Gastrocnemius medialis (tissue), 4 donors: ENCODE measurements at regions not wholly inside any gene's neighbourhood (a gene's known extent, or its start where the extent isn't known, plus 50 kb on each side); places are given as distances from the start of the nearest gene placed in this dataset.

ENCODE experiments used
- ATAC-seq, 2 donors: fragments of 150-250 bp; one replicate each; pipeline ENCODE4 v1.9.1; 2016
- DNase-seq, 2 donors: peaks; one replicate each; pipeline ENCODE4 v3.0.0-alpha.2; 2019
- H3K27ac ChIP-seq, 4 donors: fragments of 200-600 bp; sonication (generic); 1 replicate in 1 of 4; 2 replicates in 3 of 4; pipeline ENCODE4 v1.5.1; 2016 to 2018; ENCODE audit warnings: mild to moderate bottlenecking in 2 of 4, moderate library complexity in 1 of 4
- H3K27me3 ChIP-seq, 3 donors: fragments of 200-600 bp; sonication (generic) in 2 of 3; 1 replicate in 1 of 3; 2 replicates in 2 of 3; pipeline versions ENCODE4 v1.5.1 to v1.6.0; 2016 to 2019; ENCODE audit warnings: mild to moderate bottlenecking in 1 of 3, moderate library complexity in 1 of 3
- H3K36me3 ChIP-seq, 2 donors: fragments of 200-600 bp; sonication (generic) in 1 of 2; one replicate each; pipeline ENCODE4 v1.5.1; 2017 to 2018
- H3K4me1 ChIP-seq, 2 donors: fragments of 200-600 bp; sonication (generic) in 1 of 2; one replicate each; pipeline ENCODE4 v1.5.1; 2016 to 2017; ENCODE audit warnings: mild to moderate bottlenecking in 2 of 2
- H3K4me3 ChIP-seq, 4 donors: fragments of 200-600 bp; sonication (generic) in 3 of 4; 1 replicate in 1 of 4; 2 replicates in 3 of 4; pipeline ENCODE4 v1.5.1; 2016 to 2019; ENCODE audit warnings: mild to moderate bottlenecking in 2 of 4
- H3K9me3 ChIP-seq, 3 donors: fragments of 200-600 bp; sonication (generic) in 2 of 3; 1 replicate in 1 of 3; 2 replicates in 2 of 3; pipeline ENCODE4 v1.5.1; 2016 to 2019
- POLR2A ChIP-seq, 2 donors: fragments of 450-650 bp; IDR thresholded peaks; one replicate each; pipeline ENCODE4 v1.6.1; 2017; ENCODE audit warnings: antibody characterized with exemption in 2 of 2, mild to moderate bottlenecking in 2 of 2, moderate library complexity in 2 of 2
- in situ Hi-C, 4 donors: fragments of 200-750 bp; cut with MboI; loops; one replicate each; pipeline versions ENCODE4 v1.15.0 to v1.8.0; 2017; ENCODE audit warnings: low sequenced_read_pairs in 4 of 4
- intact Hi-C: fragments of 100-400 bp; cut with DNase I; formaldehyde crosslinking; loops from one replicate; pipeline ENCODE4 v1.15.1; 2023; ENCODE audit warnings: low total_unique reads
- TF ChIP-seq, protein P1 (sequence below), 5 experiments: fragments of 450-650 bp in 3 of 5; fragments of 200-600 bp in 2 of 5; sonication (generic) in 2 of 5; IDR thresholded peaks in 4 of 5; conservative IDR thresholded peaks in 1 of 5; 1 replicate in 4 of 5; 2 replicates in 1 of 5; pipeline ENCODE4 v1.5.1; 2016 to 2019; ENCODE audit warnings: antibody characterized with exemption in 5 of 5, mild to moderate bottlenecking in 3 of 5, moderate library complexity in 3 of 5

DNA sequence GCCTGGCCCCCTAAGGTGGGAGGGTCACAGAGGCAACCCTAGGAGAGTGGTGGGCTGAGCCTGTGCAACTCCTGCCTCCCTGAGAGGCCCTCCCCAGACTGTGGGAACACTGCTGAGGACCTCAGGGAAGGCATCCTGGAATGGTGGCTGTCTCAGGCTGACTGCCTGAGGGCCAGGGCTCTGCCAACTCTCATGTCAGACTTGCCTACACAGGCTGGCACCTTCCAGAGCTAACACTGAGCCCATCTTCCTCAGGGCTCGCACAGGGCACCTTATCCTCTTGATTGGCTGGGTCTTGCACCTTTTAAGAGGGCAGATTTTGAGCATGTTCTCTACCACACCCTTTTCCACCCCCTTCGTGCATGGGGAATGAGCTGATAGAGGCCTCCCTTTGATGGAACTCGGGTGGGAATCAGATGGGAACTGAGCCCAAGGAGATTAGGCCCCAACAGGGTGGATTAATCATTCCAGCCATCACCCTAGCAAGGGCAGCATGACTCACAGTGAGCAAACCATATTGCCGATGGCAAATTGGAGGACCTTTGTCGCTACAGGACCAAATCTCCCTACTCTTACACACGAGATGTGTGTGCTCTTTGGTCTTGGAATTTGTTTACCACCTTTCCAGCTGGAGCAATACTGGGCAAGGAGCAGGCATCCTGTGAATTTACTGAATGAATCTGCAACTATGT is 702.8 kb downstream of the VRK1 start:
- Histone ChIP-seq H3K4me1 (no peaks in the 10 kb centered on the region), H3K27ac (no peak overlapping the region), H3K4me3 (no peak overlapping the region), H3K27me3 (no peaks in the 10 kb centered on the region), H3K36me3 (no peaks in the 10 kb centered on the region), H3K9me3 (no peaks in the 10 kb centered on the region)
- in situ Hi-C loops (no loop called here), intact Hi-C loops (no loop called here)
- ATAC-seq (no peak), DNase-seq (no peak)
- TF ChIP-seq POLR2A (IDR thresholded peaks at IDR 0.05) = no peak
- TF ChIP-seq, protein P1, sequence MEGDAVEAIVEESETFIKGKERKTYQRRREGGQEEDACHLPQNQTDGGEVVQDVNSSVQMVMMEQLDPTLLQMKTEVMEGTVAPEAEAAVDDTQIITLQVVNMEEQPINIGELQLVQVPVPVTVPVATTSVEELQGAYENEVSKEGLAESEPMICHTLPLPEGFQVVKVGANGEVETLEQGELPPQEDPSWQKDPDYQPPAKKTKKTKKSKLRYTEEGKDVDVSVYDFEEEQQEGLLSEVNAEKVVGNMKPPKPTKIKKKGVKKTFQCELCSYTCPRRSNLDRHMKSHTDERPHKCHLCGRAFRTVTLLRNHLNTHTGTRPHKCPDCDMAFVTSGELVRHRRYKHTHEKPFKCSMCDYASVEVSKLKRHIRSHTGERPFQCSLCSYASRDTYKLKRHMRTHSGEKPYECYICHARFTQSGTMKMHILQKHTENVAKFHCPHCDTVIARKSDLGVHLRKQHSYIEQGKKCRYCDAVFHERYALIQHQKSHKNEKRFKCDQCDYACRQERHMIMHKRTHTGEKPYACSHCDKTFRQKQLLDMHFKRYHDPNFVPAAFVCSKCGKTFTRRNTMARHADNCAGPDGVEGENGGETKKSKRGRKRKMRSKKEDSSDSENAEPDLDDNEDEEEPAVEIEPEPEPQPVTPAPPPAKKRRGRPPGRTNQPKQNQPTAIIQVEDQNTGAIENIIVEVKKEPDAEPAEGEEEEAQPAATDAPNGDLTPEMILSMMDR (IDR thresholded peaks at IDR 0.05 in 4 of 5, conservative IDR thresholded peaks at IDR 0.05 in 1 of 5) = no peak

DNA sequence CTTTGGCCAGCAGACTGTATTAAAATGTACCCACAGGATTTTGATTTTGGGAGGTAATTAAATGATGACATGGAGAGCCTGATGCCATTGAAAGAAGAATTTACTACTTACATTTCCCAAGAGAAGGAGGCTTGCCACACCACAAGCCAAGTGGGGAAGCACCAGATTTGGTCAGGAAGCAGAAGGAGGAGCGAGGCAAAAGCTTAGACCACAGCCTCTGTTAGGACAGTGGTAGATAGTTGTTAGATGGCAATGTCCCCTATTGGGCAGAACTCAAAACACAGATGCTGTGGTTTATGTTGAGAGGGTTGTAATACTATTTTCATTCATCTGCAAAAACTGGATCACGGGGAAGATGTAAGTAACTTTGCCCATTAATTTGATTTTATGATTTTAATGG is 709.4 kb downstream of the VRK1 start:
- no peak for TF ChIP-seq POLR2A (IDR thresholded peaks at IDR 0.05)
- TF ChIP-seq, protein P1 (IDR thresholded peaks at IDR 0.05 in 4 of 5, conservative IDR thresholded peaks at IDR 0.05 in 1 of 5) = no peak
- Histone ChIP-seq H3K9me3 (no peaks in the 10 kb centered on the region), H3K27ac (no peak overlapping the region), H3K27me3 (no peaks in the 10 kb centered on the region), H3K36me3 (no peaks in the 10 kb centered on the region), H3K4me3 (no peak overlapping the region), H3K4me1 (no peaks in the 10 kb centered on the region)
- in situ Hi-C loops (no loop called here), intact Hi-C loops (no loop called here)
- DNase-seq (no peak), ATAC-seq (no peak)

DNA sequence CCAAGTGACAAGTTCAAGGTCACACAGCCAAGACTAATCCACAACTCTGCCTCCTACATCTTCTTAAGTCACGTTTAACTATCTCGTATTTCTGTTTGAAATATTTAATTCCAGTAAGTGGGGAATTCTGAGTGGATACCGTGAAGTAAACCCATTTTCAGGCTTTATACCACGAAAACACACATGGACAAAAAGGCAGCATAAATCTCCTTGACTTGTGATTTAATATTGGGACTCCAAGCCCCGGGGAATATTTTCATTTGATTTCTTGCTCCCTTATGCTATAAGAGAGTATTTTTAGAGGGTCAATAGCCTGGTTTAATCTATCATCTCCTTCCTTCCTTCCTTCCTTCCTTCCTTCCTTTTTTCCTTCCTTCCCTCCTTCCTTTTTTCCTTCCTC is 716.7 kb downstream of the VRK1 start:
- no peaks in the 10 kb centered on the region for H3K36me3 ChIP-seq
- intact Hi-C loops (no loop called here), in situ Hi-C loops (no loop called here)
- H3K4me1 ChIP-seq = no peaks in the 10 kb centered on the region
- DNase-seq (no peak), ATAC-seq (no peak)
- H3K27me3 ChIP-seq = no peaks in the 10 kb centered on the region
- no peak overlapping the region for H3K4me3 ChIP-seq
- no peak for TF ChIP-seq POLR2A (IDR thresholded peaks at IDR 0.05)
- no peaks in the 10 kb centered on the region for H3K9me3 ChIP-seq
- H3K27ac ChIP-seq = no peak overlapping the region

DNA sequence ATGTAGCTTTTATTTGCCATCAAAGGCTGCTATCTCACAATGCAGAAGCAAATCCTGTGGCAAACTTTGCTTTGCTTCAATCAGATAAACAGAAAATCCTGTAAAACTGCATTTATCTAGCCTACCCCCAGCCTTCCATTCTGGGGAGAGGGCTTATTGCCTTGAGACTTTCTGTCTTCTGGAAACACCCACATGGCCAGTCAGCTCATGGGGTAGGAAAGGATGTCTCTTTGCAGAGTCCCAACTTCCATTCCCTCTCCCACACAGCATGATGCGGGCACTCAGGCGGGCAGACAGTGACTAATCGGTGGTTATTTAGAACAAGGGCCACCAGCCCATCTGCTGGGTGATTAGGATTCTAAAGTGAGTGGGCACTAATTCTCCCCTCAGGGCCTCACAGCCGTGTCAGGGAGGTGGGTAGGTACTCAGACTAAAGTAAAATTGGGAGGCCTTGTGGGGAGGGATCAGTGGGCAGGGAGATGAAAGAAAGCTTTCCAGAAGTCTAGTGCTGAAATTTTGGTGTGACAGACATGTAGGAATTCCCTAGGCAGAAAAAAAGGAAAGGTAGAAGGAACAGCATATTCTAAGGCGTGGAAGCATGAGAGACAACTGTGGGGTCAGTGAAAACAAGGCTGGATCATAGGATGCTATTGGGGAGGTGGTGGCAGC is 720.5 kb downstream of the VRK1 start:
- DNase-seq = no peak
- H3K4me1 ChIP-seq = no peaks in the 10 kb centered on the region
- intact Hi-C loops (no loop called here), in situ Hi-C loops (no loop called here)
- H3K27ac ChIP-seq = no peak overlapping the region
- no peaks in the 10 kb centered on the region for H3K9me3 ChIP-seq
- H3K27me3 ChIP-seq = no peaks in the 10 kb centered on the region
- H3K4me3 ChIP-seq = no peak overlapping the region
- no peaks in the 10 kb centered on the region for H3K36me3 ChIP-seq
- TF ChIP-seq, protein P1 (IDR thresholded peaks at IDR 0.05 in 4 of 5, conservative IDR thresholded peaks at IDR 0.05 in 1 of 5) = no peak
- no peak for TF ChIP-seq POLR2A (IDR thresholded peaks at IDR 0.05)
- ATAC-seq = no peak

GRCh38 chr14:97523936-97524335 is 726.8 kb downstream of the VRK1 start:
- Histone ChIP-seq H3K36me3 (no peaks in the 10 kb centered on the region), H3K27ac (no peak overlapping the region), H3K4me1 (no peaks in the 10 kb centered on the region), H3K27me3 (no peaks in the 10 kb centered on the region), H3K9me3 (no peaks in the 10 kb centered on the region), H3K4me3 (no peak overlapping the region)
- DNase-seq (no peak), ATAC-seq (no peak)
- intact Hi-C loops (no loop called here), in situ Hi-C loops (no loop called here)
- TF ChIP-seq, protein P1 (IDR thresholded peaks at IDR 0.05 in 4 of 5, conservative IDR thresholded peaks at IDR 0.05 in 1 of 5) = no peak
- TF ChIP-seq POLR2A (IDR thresholded peaks at IDR 0.05) = no peak
